CD4-positive, alpha-beta T cell treated with Interleukin-15 for 4 hours (primary cell): ENCODE measurements at regions not wholly inside any gene's neighbourhood (a gene's known extent, or its start where the extent isn't known, plus 50 kb on each side); places are given as distances from the start of the nearest gene placed in this dataset.

Source experiments
- DNase-seq: peaks from one replicate; pipeline ENCODE4 v3.0.0-alpha.2; 2020; ENCODE audit warnings: low spot score

GRCh38 chr10:113420057-113420732 lies 132.7 kb upstream of the HABP2 start:
- DNase-seq = no peak

GRCh38 chr10:113420733-113421675 lies 131.8 kb upstream of the HABP2 start:
- DNase-seq = no peak

GRCh38 chr10:113422371-113422770 lies 130.5 kb upstream of the HABP2 start:
- no peak for DNase-seq

- no peak for DNase-seq
Measured at GRCh38 chr10:113423981-113424721, 128.7 kb upstream of the HABP2 start.

- no peak for DNase-seq
Measured at GRCh38 chr10:113425008-113425407, 127.8 kb upstream of the HABP2 start.

GRCh38 chr10:113425541-113425951 lies 127.3 kb upstream of the HABP2 start:
- no peak for DNase-seq

- no peak for DNase-seq
Measured at GRCh38 chr10:113426181-113426877, 126.5 kb upstream of the HABP2 start.

- no peak for DNase-seq
Measured at GRCh38 chr10:113427236-113427735, 125.6 kb upstream of the HABP2 start.

GRCh38 chr10:113427811-113428558 lies 124.9 kb upstream of the HABP2 start:
- no peak for DNase-seq

GRCh38 chr10:113430634-113431397 lies 122.0 kb upstream of the HABP2 start:
- no peak for DNase-seq

- no peak for DNase-seq
Measured at GRCh38 chr10:113431398-113432160, 121.3 kb upstream of the HABP2 start.

- DNase-seq = no peak
Measured at GRCh38 chr10:113433711-113434110, 119.1 kb upstream of the HABP2 start.

GRCh38 chr10:113434315-113434714 lies 118.5 kb upstream of the HABP2 start:
- no peak for DNase-seq

- no peak for DNase-seq
Measured at GRCh38 chr10:113434950-113435349, 117.9 kb upstream of the HABP2 start.

GRCh38 chr10:113435881-113436280 lies 117.0 kb upstream of the HABP2 start:
- no peak for DNase-seq

GRCh38 chr10:113436851-113437250 lies 116.0 kb upstream of the HABP2 start:
- DNase-seq = no peak

GRCh38 chr10:113438652-113439051 lies 114.2 kb upstream of the HABP2 start:
- DNase-seq = no peak

GRCh38 chr10:113441220-113441619 lies 111.6 kb upstream of the HABP2 start:
- no peak for DNase-seq

GRCh38 chr10:113441686-113442270 lies 111.1 kb upstream of the HABP2 start:
- DNase-seq = no peak
